ENCODE measurements at regions not wholly inside any gene's neighbourhood (a gene's known extent, or its start where the extent isn't known, plus 50 kb on each side); places are given as distances from the start of the nearest gene placed in this dataset.

DNA sequence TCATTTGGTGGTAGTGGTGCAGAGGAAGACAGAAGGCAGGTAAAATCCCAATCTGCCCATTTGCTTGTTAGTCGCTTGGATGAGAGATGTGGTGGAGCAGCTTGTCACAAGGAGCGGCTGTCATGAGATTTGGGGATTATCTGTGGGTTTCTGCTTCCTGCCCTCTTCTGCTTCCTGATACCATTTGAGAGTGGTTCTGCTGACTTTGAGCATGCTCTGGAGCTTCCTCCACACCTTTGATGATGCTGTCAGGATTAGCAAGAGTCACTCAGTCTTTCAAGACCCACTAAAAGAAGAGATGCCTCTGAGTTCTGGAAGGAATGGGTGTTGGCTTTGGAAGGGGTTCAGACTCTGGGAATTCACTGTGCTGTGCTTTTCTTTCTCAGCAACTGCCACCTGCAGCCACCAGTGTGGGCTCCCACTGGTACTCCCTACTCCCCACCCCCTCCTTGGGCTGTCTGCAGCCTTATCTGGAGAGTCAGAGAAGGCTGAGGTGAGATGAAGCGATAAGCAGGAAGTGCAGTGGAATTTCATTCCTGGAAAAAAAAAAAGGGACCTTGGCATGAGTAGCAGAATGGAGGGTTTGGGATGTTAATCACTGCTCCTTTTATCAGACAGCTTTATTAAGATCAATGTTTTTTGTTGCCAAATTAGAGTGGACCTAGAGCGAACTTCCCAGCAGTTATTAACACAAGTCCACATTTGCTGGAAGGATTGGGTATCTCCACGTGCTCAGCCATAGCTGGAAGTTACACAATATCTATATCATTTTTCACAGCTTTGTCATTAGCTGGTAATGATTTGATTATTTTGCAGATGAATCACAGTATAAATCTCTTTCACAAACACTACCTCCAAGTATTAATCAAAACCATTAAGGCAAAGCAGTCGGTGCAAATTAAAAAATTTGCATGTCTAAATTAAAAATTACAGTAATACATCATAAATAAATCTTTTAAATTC lies 233.0 kb upstream of the SATB1 start (continued):
- TF ChIP-seq, protein P1, sequence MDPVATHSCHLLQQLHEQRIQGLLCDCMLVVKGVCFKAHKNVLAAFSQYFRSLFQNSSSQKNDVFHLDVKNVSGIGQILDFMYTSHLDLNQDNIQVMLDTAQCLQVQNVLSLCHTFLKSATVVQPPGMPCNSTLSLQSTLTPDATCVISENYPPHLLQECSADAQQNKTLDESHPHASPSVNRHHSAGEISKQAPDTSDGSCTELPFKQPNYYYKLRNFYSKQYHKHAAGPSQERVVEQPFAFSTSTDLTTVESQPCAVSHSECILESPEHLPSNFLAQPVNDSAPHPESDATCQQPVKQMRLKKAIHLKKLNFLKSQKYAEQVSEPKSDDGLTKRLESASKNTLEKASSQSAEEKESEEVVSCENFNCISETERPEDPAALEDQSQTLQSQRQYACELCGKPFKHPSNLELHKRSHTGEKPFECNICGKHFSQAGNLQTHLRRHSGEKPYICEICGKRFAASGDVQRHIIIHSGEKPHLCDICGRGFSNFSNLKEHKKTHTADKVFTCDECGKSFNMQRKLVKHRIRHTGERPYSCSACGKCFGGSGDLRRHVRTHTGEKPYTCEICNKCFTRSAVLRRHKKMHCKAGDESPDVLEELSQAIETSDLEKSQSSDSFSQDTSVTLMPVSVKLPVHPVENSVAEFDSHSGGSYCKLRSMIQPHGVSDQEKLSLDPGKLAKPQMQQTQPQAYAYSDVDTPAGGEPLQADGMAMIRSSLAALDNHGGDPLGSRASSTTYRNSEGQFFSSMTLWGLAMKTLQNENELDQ (CRISPR knock-in tag; IDR thresholded peaks at IDR 0.05; ENCODE audit: borderline replicate concordance), result no peak
- TF ChIP-seq DPF2 (IDR thresholded peaks at IDR 0.05) (no peak), CSDE1 (IDR thresholded peaks at IDR 0.05) (no peak)

DNA sequence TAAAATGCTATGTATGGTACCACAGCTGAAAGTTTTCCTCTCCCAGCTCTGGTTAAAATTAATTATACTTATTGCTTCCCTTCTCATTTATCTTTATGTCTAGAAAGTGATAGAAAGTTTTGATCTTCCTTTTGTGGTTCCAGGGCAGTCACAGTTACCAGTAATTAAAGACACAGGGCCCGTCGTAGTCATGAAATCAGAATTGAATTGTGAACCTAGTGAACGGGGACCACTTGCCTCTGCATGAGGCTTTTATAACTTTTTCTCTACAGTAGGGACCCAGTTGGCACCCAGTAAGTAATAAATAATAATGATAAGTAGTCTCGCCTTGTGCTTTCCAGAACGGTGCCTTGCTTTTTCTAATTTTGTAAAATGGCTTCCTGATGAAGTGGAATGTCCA lies 231.7 kb upstream of the SATB1 start:
- H3K79me2 ChIP-seq (ENCODE audit: control insufficient read depth, insufficient read depth, low read length), result no peaks in the 10 kb centered on the region
- intact Hi-C loops (cut with micrococcal nuclease) (no loop called here), in situ Hi-C loops (cut with MboI) (no loop called here)
- no peaks in the 10 kb centered on the region for H3K4me1 ChIP-seq (replicated peaks in 1 of 2; ENCODE audit: control insufficient read depth in 2 of 2, insufficient read depth in 2 of 2, low read length in 2 of 2)
- 0% methylated on average over 5 of the region's 5 CpGs for WGBS (ENCODE audit: insufficient coverage, low coverage, missing lambda C conversion rate)
- ChIA-PET CTCF (ENCODE audit: low intra/inter-chr PET ratio) (no interaction called here), POLR2A (interaction anchor here (0.6 to 0.8 kb wide), 2 partner anchors 17 to 141 kb away, joined by 3 read pairs; no protein-coding TSS in a partner anchor)
- DNase-seq (ENCODE audit: extremely low read depth in 1 of 4, low spot score in 3 of 4) (no peak), ATAC-seq (no peak), FAIRE-seq (no peak)
- H3K36me3 ChIP-seq (ENCODE audit: control insufficient read depth, insufficient read depth, low read length), result no peaks in the 10 kb centered on the region
- no peaks in the 10 kb centered on the region for H4K20me1 ChIP-seq (replicated peaks; ENCODE audit: control insufficient read depth, insufficient read depth, low read length)
- BruUV-seq (replicated peaks), result no TSS peak
- H3K27ac ChIP-seq (ENCODE audit: extremely low read depth, low read depth, low read length), result no peak overlapping the region
- H3K4me3 ChIP-seq, result no peak overlapping the region
- 0 out of 2 replicates have a peak, but pooled peaks cover 1% of the 10 kb centered on the region for H3K9me3 ChIP-seq (replicated peaks; ENCODE audit: control insufficient read depth, insufficient read depth, low read depth, low read length)
- no peak overlapping the region for H3K9ac ChIP-seq (ENCODE audit: insufficient read depth in 1 of 2, low read depth in 2 of 2, low read length in 2 of 2)
- no peaks in the 10 kb centered on the region for H3K9me1 ChIP-seq (ENCODE audit: control insufficient read depth, insufficient read depth, low read length)
- no peak overlapping the region for H3K4me2 ChIP-seq (ENCODE audit: insufficient read depth, low read length)
- H2AFZ ChIP-seq (ENCODE audit: low read depth, low read length), result no peak overlapping the region
- H3K27me3 ChIP-seq (ENCODE audit: control insufficient read depth in 2 of 2, insufficient read depth in 2 of 2, low read length in 2 of 2), result no peaks in the 10 kb centered on the region
- TF ChIP-seq CREM (IDR thresholded peaks at IDR 0.05; ENCODE audit: low read depth) (no peak), NFIX (CRISPR knock-in tag; IDR thresholded peaks at IDR 0.05; ENCODE audit: low read depth) (no peak), MAFF (IDR thresholded peaks at IDR 0.05; ENCODE audit: low read length) (no peak), ZNF584 (CRISPR knock-in tag; IDR thresholded peaks at IDR 0.05; ENCODE audit: low read depth) (no peak), SUPT5H (IDR thresholded peaks at IDR 0.05) (no peak), KLF13 (tag; IDR thresholded peaks at IDR 0.05; ENCODE audit: borderline replicate concordance, low read depth) (no peak), ZNF282 (CRISPR knock-in tag; IDR thresholded peaks at IDR 0.05) (no peak), COPS2 (conservative IDR thresholded peaks at IDR 0.05) (no peak), ZNF444 (CRISPR knock-in tag; IDR thresholded peaks at IDR 0.05) (no peak), FUS (optimal IDR thresholded peaks at IDR 0.05; ENCODE audit: low read depth, low read length) (no peak)
- TF ChIP-seq, protein P2, sequence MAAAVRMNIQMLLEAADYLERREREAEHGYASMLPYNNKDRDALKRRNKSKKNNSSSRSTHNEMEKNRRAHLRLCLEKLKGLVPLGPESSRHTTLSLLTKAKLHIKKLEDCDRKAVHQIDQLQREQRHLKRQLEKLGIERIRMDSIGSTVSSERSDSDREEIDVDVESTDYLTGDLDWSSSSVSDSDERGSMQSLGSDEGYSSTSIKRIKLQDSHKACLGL (CRISPR knock-in tag; IDR thresholded peaks at IDR 0.05; ENCODE audit: borderline replicate concordance, poor library complexity, severe bottlenecking), result no peak
- TF ChIP-seq, protein P3, sequence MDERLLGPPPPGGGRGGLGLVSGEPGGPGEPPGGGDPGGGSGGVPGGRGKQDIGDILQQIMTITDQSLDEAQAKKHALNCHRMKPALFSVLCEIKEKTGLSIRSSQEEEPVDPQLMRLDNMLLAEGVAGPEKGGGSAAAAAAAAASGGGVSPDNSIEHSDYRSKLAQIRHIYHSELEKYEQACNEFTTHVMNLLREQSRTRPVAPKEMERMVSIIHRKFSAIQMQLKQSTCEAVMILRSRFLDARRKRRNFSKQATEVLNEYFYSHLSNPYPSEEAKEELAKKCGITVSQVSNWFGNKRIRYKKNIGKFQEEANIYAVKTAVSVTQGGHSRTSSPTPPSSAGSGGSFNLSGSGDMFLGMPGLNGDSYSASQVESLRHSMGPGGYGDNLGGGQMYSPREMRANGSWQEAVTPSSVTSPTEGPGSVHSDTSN (CRISPR knock-in tag; IDR thresholded peaks at IDR 0.05; ENCODE audit: low read depth), result no peak
- TF ChIP-seq, protein P3 (tag; conservative IDR thresholded peaks at IDR 0.05; ENCODE audit: low read depth), result no peak

All from K562 (cell line).